Medulla oblongata (tissue), 1 donor: ENCODE measurements at regions not wholly inside any gene's neighbourhood (a gene's known extent, or its start where the extent isn't known, plus 50 kb on each side); places are given as distances from the start of the nearest gene placed in this dataset.
"Not testable (repeated sequence)": the region's sequence is repeated elsewhere in the genome, so short reads cannot be mapped to it uniquely, and the experiment has no call there.

Experiments used
- DNase-seq: peaks from one replicate; pipeline ENCODE4 v3.0.0-alpha.2; 2015; ENCODE audit errors: extremely low spot score

- DNase-seq = no peak
These were observed 308.6 kb upstream of the PROX1 start for GRCh38 chr1:213679153-213679552.

- DNase-seq = no peak
These were observed 307.0 kb upstream of the PROX1 start for GRCh38 chr1:213680677-213681325.

GRCh38 chr1:213681788-213682340, 305.9 kb upstream of the PROX1 start:
- DNase-seq = no peak

GRCh38 chr1:213683529-213683928, 304.2 kb upstream of the PROX1 start:
- no peak for DNase-seq

GRCh38 chr1:213684454-213684853, 303.3 kb upstream of the PROX1 start:
- no peak for DNase-seq

- DNase-seq = no peak
These were observed 301.7 kb upstream of the PROX1 start for GRCh38 chr1:213685992-213686582.

- no peak for DNase-seq
These were observed 300.8 kb upstream of the PROX1 start for GRCh38 chr1:213686983-213687382.

- DNase-seq = no peak
These were observed 299.9 kb upstream of the PROX1 start for GRCh38 chr1:213687832-213688231.

- no peak for DNase-seq
These were observed 299.1 kb upstream of the PROX1 start for GRCh38 chr1:213688655-213689054.

GRCh38 chr1:213689260-213689659, 298.5 kb upstream of the PROX1 start:
- no peak for DNase-seq

- DNase-seq = no peak
These were observed 297.3 kb upstream of the PROX1 start for GRCh38 chr1:213690341-213690917.

- DNase-seq = no peak
These were observed 295.5 kb upstream of the PROX1 start for GRCh38 chr1:213692321-213692720.

- DNase-seq = no peak
These were observed 293.9 kb upstream of the PROX1 start for GRCh38 chr1:213693864-213694263.

- DNase-seq = no peak
These were observed 290.5 kb upstream of the PROX1 start for GRCh38 chr1:213697192-213697802.

- no peak for DNase-seq
These were observed 289.6 kb upstream of the PROX1 start for GRCh38 chr1:213698092-213698702.

GRCh38 chr1:213702703-213703102, 285.1 kb upstream of the PROX1 start:
- no peak for DNase-seq

- no peak for DNase-seq
These were observed 282.8 kb upstream of the PROX1 start for GRCh38 chr1:213704941-213705340.

- DNase-seq = not testable (repeated sequence)
These were observed 275.8 kb upstream of the PROX1 start for GRCh38 chr1:213711833-213712490.

GRCh38 chr1:213714645-213715044, 273.1 kb upstream of the PROX1 start:
- DNase-seq = no peak

- no peak for DNase-seq
These were observed 272.6 kb upstream of the PROX1 start for GRCh38 chr1:213715182-213715581.

- no peak for DNase-seq
These were observed 268.3 kb upstream of the PROX1 start for GRCh38 chr1:213719462-213719861.

- no peak for DNase-seq
These were observed 267.7 kb upstream of the PROX1 start for GRCh38 chr1:213720032-213720431.
